ENCODE measurements at regions not wholly inside any gene's neighbourhood (a gene's known extent, or its start where the extent isn't known, plus 50 kb on each side); places are given as distances from the start of the nearest gene placed in this dataset.
"Not testable (repeated sequence)": the region's sequence is repeated elsewhere in the genome, so short reads cannot be mapped to it uniquely, and the experiment has no call there.

DNA sequence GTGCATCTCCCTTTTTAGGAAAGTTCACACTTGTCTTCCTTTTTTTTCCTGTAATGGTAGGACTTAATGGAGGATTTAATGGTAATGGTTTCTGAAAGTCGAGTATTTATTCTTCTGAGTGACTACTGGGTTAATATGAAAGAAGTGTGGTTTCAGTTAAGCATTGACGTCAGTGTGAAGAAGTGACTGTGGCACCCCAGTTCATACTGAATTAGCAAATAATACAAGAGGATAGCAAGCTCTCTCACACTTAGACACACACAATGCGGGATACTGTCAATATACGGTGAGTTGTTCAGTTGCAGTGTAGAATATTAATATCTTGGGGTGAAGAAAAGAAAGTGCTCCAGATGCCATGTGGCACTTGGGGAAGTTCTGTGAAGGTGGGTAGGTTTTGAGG lies 167.6 kb upstream of the GOLGA6L22 start:
- H3K4me2 ChIP-seq (ENCODE audit: control insufficient read depth, extremely low read depth, insufficient read depth, low read depth, low read length); H3K36me3 ChIP-seq (ENCODE audit: control insufficient read depth in 2 of 2, extremely low read depth in 1 of 2, insufficient read depth in 2 of 2, low read length in 2 of 2); H3K4me3 ChIP-seq (ENCODE audit: control insufficient read depth in 2 of 3, extremely low read depth in 1 of 3, insufficient read depth in 2 of 3, low read depth in 1 of 3, low read length in 3 of 3); DNase-seq (ENCODE audit: low read depth, low spot score); H3K27ac ChIP-seq (ENCODE audit: control insufficient read depth, insufficient read depth, low read length); H4K20me1 ChIP-seq (ENCODE audit: control insufficient read depth, extremely low read depth, insufficient read depth, low read length); H3K9ac ChIP-seq (ENCODE audit: control insufficient read depth, extremely low read depth, insufficient read depth, low read length); H2AFZ ChIP-seq (ENCODE audit: control insufficient read depth, low read length); H3K79me2 ChIP-seq (ENCODE audit: control insufficient read depth, insufficient read depth, low read length); H3K4me1 ChIP-seq (ENCODE audit: control insufficient read depth, extremely low read depth, insufficient read depth, low read length); H3K27me3 ChIP-seq (ENCODE audit: control insufficient read depth, extremely low read depth, insufficient read depth, low read length); FAIRE-seq; H3K9me1 ChIP-seq (ENCODE audit: control insufficient read depth, extremely low read depth, insufficient read depth, low read length); dilution Hi-C loops (cut with MboI; ENCODE audit: extremely low pct_ligation_motif_present, low sequenced_read_pairs): not testable (repeated sequence)
- peaks cover 20% of the 10 kb centered on the region for H3K9me3 ChIP-seq (ENCODE audit: control insufficient read depth, low read depth, low read length)

DNA sequence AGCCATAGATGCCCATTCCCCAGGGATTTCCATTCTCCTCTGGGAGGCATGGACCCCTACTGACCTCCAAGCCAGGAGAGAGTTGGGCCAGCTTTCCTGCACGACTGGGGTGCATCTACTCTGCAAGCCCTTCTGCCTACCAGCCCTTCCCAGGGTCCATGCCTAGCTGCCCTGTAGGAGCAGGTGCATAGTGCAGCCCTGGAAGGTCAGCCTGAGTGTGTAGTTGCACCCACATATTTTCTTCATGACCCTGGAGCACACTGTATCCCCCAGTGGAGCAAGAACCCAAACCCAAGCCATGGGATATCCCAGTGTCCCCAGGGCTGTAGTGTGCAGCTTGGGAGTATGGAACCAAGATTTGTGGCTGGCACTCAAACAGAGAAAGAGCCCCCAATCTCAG lies 155.6 kb upstream of the GOLGA6L22 start:
- DNase-seq (ENCODE audit: low read depth, low spot score); H3K9ac ChIP-seq (ENCODE audit: control insufficient read depth, extremely low read depth, insufficient read depth, low read length); H4K20me1 ChIP-seq (ENCODE audit: control insufficient read depth, extremely low read depth, insufficient read depth, low read length); H3K36me3 ChIP-seq (ENCODE audit: control insufficient read depth in 2 of 2, extremely low read depth in 1 of 2, insufficient read depth in 2 of 2, low read length in 2 of 2); H3K27ac ChIP-seq (ENCODE audit: control insufficient read depth, insufficient read depth, low read length); H3K79me2 ChIP-seq (ENCODE audit: control insufficient read depth, insufficient read depth, low read length); H3K9me1 ChIP-seq (ENCODE audit: control insufficient read depth, extremely low read depth, insufficient read depth, low read length); H3K4me3 ChIP-seq (ENCODE audit: control insufficient read depth in 2 of 3, extremely low read depth in 1 of 3, insufficient read depth in 2 of 3, low read depth in 1 of 3, low read length in 3 of 3); H3K9me3 ChIP-seq (ENCODE audit: control insufficient read depth, low read depth, low read length); H3K27me3 ChIP-seq (ENCODE audit: control insufficient read depth, extremely low read depth, insufficient read depth, low read length); H3K4me2 ChIP-seq (ENCODE audit: control insufficient read depth, extremely low read depth, insufficient read depth, low read depth, low read length); H2AFZ ChIP-seq (ENCODE audit: control insufficient read depth, low read length); dilution Hi-C loops (cut with MboI; ENCODE audit: extremely low pct_ligation_motif_present, low sequenced_read_pairs); H3K4me1 ChIP-seq (ENCODE audit: control insufficient read depth, extremely low read depth, insufficient read depth, low read length); FAIRE-seq: not testable (repeated sequence)

Small RNAs in the stretch of these regions (small RNA-seq; reads per million reads assigned to genes)
- gene MIR1268A (ENCODE audit: insufficient read length in 3 of 3, low read depth in 3 of 3, low replicate concordance in 1 of 3), result 0 reads per million in 3 experiments
